ENCODE measurements at regions not wholly inside any gene's neighbourhood (a gene's known extent, or its start where the extent isn't known, plus 50 kb on each side); places are given as distances from the start of the nearest gene placed in this dataset.

- TF ChIP-seq CTCF (IDR thresholded peaks at IDR 0.05) (no peak), POLR2AphosphoS5 (IDR thresholded peaks at IDR 0.05) (no peak), POLR2A (IDR thresholded peaks at IDR 0.05) (no peak)
- Histone ChIP-seq H3K27me3 (replicated peaks; ENCODE audit: insufficient read depth) (no peaks in the 10 kb centered on the region), H3K27ac (peak overlapping the region; percentile 31 to 46), H3K36me3 (no peaks in the 10 kb centered on the region), H3K4me1 (replicated peaks) (peaks cover 5% of the 10 kb centered on the region), H3K9me3 (no peaks in the 10 kb centered on the region), H3K4me3 (no peak overlapping the region)
- intact Hi-C loops (cut with DNase I), result loop anchor here (5.0 kb wide), 1 partner anchor 42 kb away; no protein-coding TSS in a partner anchor
- 83% methylated on average over 6 of the region's 6 CpGs for WGBS
- DNase-seq (ENCODE audit: low spot score), result no peak
Observed at GRCh38 chr9:134214386-134214765, 50.0 kb upstream of the RNU6ATAC start.

- H3K27ac ChIP-seq, result peak overlapping the region; percentile 31 to 46
- WGBS, result 74% methylated on average over 22 of the region's 22 CpGs
- intact Hi-C loops (cut with DNase I), result loop anchor here (5.0 kb wide), 1 partner anchor 43 kb away; no protein-coding TSS in a partner anchor
- DNase-seq (ENCODE audit: low spot score), result no peak
- H3K27me3 ChIP-seq (replicated peaks; ENCODE audit: insufficient read depth), result no peaks in the 10 kb centered on the region
- H3K4me3 ChIP-seq, result no peak overlapping the region
- peaks cover 5% of the 10 kb centered on the region for H3K4me1 ChIP-seq (replicated peaks)
- H3K36me3 ChIP-seq, result no peaks in the 10 kb centered on the region
- TF ChIP-seq POLR2A (IDR thresholded peaks at IDR 0.05) (no peak), POLR2AphosphoS5 (IDR thresholded peaks at IDR 0.05) (no peak), CTCF (IDR thresholded peaks at IDR 0.05) (no peak)
- H3K9me3 ChIP-seq, result no peaks in the 10 kb centered on the region
Observed at GRCh38 chr9:134214766-134215419, 50.5 kb upstream of the RNU6ATAC start.

- Histone ChIP-seq H3K9me3 (no peaks in the 10 kb centered on the region), H3K4me1 (replicated peaks) (peaks cover 5% of the 10 kb centered on the region), H3K36me3 (no peaks in the 10 kb centered on the region), H3K27me3 (replicated peaks; ENCODE audit: insufficient read depth) (no peaks in the 10 kb centered on the region), H3K4me3 (no peak overlapping the region), H3K27ac (peak overlapping the region; percentile 27 to 46)
- WGBS, result 65% methylated on average over 7 of the region's 7 CpGs
- intact Hi-C loops (cut with DNase I), result no loop called here
- no peak for DNase-seq (ENCODE audit: low spot score)
- TF ChIP-seq POLR2A (IDR thresholded peaks at IDR 0.05), result no peak
- no peak for TF ChIP-seq POLR2AphosphoS5 (IDR thresholded peaks at IDR 0.05)
- TF ChIP-seq CTCF (IDR thresholded peaks at IDR 0.05), result no peak
Observed at GRCh38 chr9:134215420-134215698, 51.0 kb upstream of the RNU6ATAC start.

- intact Hi-C loops (cut with DNase I), result no loop called here
- no peaks in the 10 kb centered on the region for H3K36me3 ChIP-seq
- H3K27ac ChIP-seq, result peak overlapping the region; percentile 27 to 46
Observed at GRCh38 chr9:134215699-134216448, 51.5 kb upstream of the RNU6ATAC start.

More at GRCh38 chr9:134215699-134216448, 51.5 kb upstream of the RNU6ATAC start:
- Histone ChIP-seq H3K27me3 (replicated peaks; ENCODE audit: insufficient read depth) (no peaks in the 10 kb centered on the region), H3K4me3 (no peak overlapping the region), H3K9me3 (no peaks in the 10 kb centered on the region), H3K4me1 (replicated peaks) (peaks cover 5% of the 10 kb centered on the region)
- TF ChIP-seq POLR2AphosphoS5 (IDR thresholded peaks at IDR 0.05) (no peak), CTCF (IDR thresholded peaks at IDR 0.05) (no peak), POLR2A (IDR thresholded peaks at IDR 0.05) (no peak)
- DNase-seq (ENCODE audit: low spot score), result no peak
- 75% methylated on average over 32 of the region's 32 CpGs for WGBS
